IMR-90 (cell line): ENCODE measurements at regions not wholly inside any gene's neighbourhood (a gene's known extent, or its start where the extent isn't known, plus 50 kb on each side); places are given as distances from the start of the nearest gene placed in this dataset.

Experiments used
- ATAC-seq: fragments of 200-7000 bp; cut with Tn5 transposase; 2 replicates; pipeline ENCODE4 v1.9.1; 2020; ENCODE audit warnings: low read depth, mild to moderate bottlenecking, moderate library complexity
- BruUV-seq: library from RNA; stranded (reverse); fragments of 400-500 nt; replicated peaks from 2 replicates; lab custom pipeline; 2021; lab: Mats Ljungman, UMichigan
- CTCF ChIA-PET: fragments of 300-600 bp; formaldehyde crosslinking; extraction: SDS; loops from one replicate; lab custom pipeline; 2021; ENCODE audit warnings: antibody characterized with exemption; lab: Yijun Ruan, JAX
- POLR2A ChIA-PET: fragments of 300-600 bp; sonication (Branson Sonifier 250); formaldehyde crosslinking; loops from one replicate; lab custom pipeline; 2022; ENCODE audit warnings: antibody characterized with exemption; ENCODE audit not compliant: unreplicated experiment; lab: Charles Lee
- DNase-seq: peaks from one replicate; pipeline ENCODE4 v3.0.0; 2013
- H2AFZ ChIP-seq: replicated peaks from 2 replicates; pipeline ENCODE3; 2013; ENCODE audit warnings: low read length, mild to moderate bottlenecking; ENCODE audit not compliant: poor library complexity
- H2AK5ac ChIP-seq: 2 replicates; pipeline ENCODE4 v1.6.1; 2013; ENCODE audit warnings: low read depth, low read length, inconsistent platforms
- H2AK9ac ChIP-seq: replicated peaks from 2 replicates; pipeline ENCODE3; 2013; ENCODE audit warnings: mild to moderate bottlenecking, low read depth, low read length, moderate library complexity; ENCODE audit not compliant: poor library complexity
- H2BK120ac ChIP-seq: 2 replicates; pipeline ENCODE4 v1.6.1; 2013; ENCODE audit warnings: low read depth, low read length, inconsistent platforms
- H2BK15ac ChIP-seq: 3 replicates; pipeline ENCODE4 v1.6.1; 2013; ENCODE audit warnings: low read depth, low read length, inconsistent platforms
- H2BK20ac ChIP-seq: 2 replicates; pipeline ENCODE4 v1.6.1; 2013; ENCODE audit warnings: low read depth, mild to moderate bottlenecking, inconsistent platforms, low read length, moderate library complexity
- H2BK5ac ChIP-seq: 2 replicates; pipeline ENCODE4 v1.6.1; 2013; ENCODE audit warnings: mild to moderate bottlenecking, low read depth, low read length, inconsistent platforms; ENCODE audit not compliant: poor library complexity, severe bottlenecking
- H3K14ac ChIP-seq: replicated peaks from 2 replicates; pipeline ENCODE4 v1.6.1; 2013; ENCODE audit warnings: low read depth, low read length, inconsistent platforms
- H3K18ac ChIP-seq: 2 replicates; pipeline ENCODE4 v1.6.1; 2013; ENCODE audit warnings: low read depth, low read length, control low read depth
- H3K23ac ChIP-seq: 2 replicates; pipeline ENCODE4 v1.6.1; 2013; ENCODE audit warnings: low read depth, low read length, inconsistent platforms
- H3K27ac ChIP-seq: 2 replicates; pipeline ENCODE4 v1.5.1; 2013; ENCODE audit warnings: mild to moderate bottlenecking, control low read depth, low read length; ENCODE audit not compliant: insufficient read depth
- H3K27me3 ChIP-seq: 2 replicates; pipeline ENCODE4 v1.6.1; 2013; ENCODE audit warnings: low read length; ENCODE audit not compliant: control insufficient read depth, insufficient read depth
- H3K36me3 ChIP-seq: 2 replicates; pipeline ENCODE4 v1.6.1; 2013; ENCODE audit warnings: low read length, mixed read lengths; ENCODE audit not compliant: control insufficient read depth, insufficient read depth
- H3K4ac ChIP-seq: 2 replicates; pipeline ENCODE4 v1.6.1; 2013; ENCODE audit warnings: low read depth, low read length, inconsistent platforms
- H3K4me1 ChIP-seq: 2 replicates; pipeline ENCODE4 v1.6.1; 2013; ENCODE audit warnings: low read length, mixed read lengths; ENCODE audit not compliant: control insufficient read depth, insufficient read depth
- H3K4me2 ChIP-seq: 2 replicates; pipeline ENCODE4 v1.6.1; 2013; ENCODE audit warnings: low read depth, mild to moderate bottlenecking, control low read depth, low read length, moderate library complexity
- H3K4me3 ChIP-seq: 2 replicates; pipeline ENCODE4 v1.5.1; 2013; ENCODE audit warnings: low read depth, mild to moderate bottlenecking, control low read depth, low read length, moderate library complexity; ENCODE audit not compliant: insufficient read depth
- H3K56ac ChIP-seq: 2 replicates; pipeline ENCODE4 v1.6.1; 2013; ENCODE audit warnings: low read length, inconsistent platforms; ENCODE audit not compliant: insufficient read depth; ENCODE audit errors: extremely low read depth
- H3K79me1 ChIP-seq, 2 experiments: 2 replicates each; pipeline ENCODE4 v1.6.1; 2013; ENCODE audit warnings: low read length in 2 of 2, inconsistent platforms in 1 of 2, low read depth in 1 of 2
- H3K9ac ChIP-seq: 2 replicates; pipeline ENCODE4 v1.6.1; 2013; ENCODE audit warnings: low read depth, low read length, control low read depth
- H3K9me1 ChIP-seq: 2 replicates; pipeline ENCODE4 v1.6.1; 2013; ENCODE audit warnings: low read length, inconsistent platforms; ENCODE audit not compliant: insufficient read depth
- H3K9me3 ChIP-seq: 2 replicates; pipeline ENCODE4 v1.6.1; 2013; ENCODE audit warnings: low read length; ENCODE audit not compliant: control insufficient read depth, insufficient read depth
- H4K20me1 ChIP-seq: 2 replicates; pipeline ENCODE4 v1.6.1; 2013; ENCODE audit warnings: low read length, inconsistent platforms; ENCODE audit not compliant: insufficient read depth
- H4K5ac ChIP-seq: 2 replicates; pipeline ENCODE4 v1.6.1; 2013; ENCODE audit warnings: mild to moderate bottlenecking, low read depth, low read length, control low read depth
- H4K8ac ChIP-seq, 2 experiments: 2 replicates each; pipeline ENCODE4 v1.6.1; 2013; ENCODE audit warnings: low read depth in 2 of 2, low read length in 2 of 2, control low read depth in 1 of 2, inconsistent platforms in 1 of 2
- H4K91ac ChIP-seq: 2 replicates; pipeline ENCODE4 v1.6.1; 2013; ENCODE audit warnings: low read depth, low read length, inconsistent platforms; ENCODE audit not compliant: insufficient read depth
- BHLHE40 ChIP-seq: fragments of 150-350 bp; IDR thresholded peaks from 2 replicates; pipeline ENCODE4 v1.6.1; 2016; ENCODE audit warnings: mild to moderate bottlenecking, low read depth, low read length
- CEBPB ChIP-seq: IDR thresholded peaks from 2 replicates; pipeline ENCODE4 v1.6.1; 2012; ENCODE audit warnings: low read depth, low read length, improper control_type of control experiment
- CHD1 ChIP-seq: IDR thresholded peaks from 2 replicates; pipeline ENCODE4 v1.6.1; 2012; ENCODE audit warnings: low read depth, low read length, improper control_type of control experiment
- CTCF ChIP-seq: conservative IDR thresholded peaks from 2 replicates; pipeline ENCODE4 v1.5.1; 2012; ENCODE audit warnings: mild to moderate bottlenecking, low read depth, low read length, improper control_type of control experiment
- FOS ChIP-seq: fragments of 150-350 bp; IDR thresholded peaks from 2 replicates; pipeline ENCODE4 v1.6.1; 2016; ENCODE audit warnings: low read depth, low read length
- MAFK ChIP-seq: IDR thresholded peaks from 2 replicates; pipeline ENCODE4 v1.6.1; 2012; ENCODE audit warnings: low read depth, low read length, improper control_type of control experiment
- MAZ ChIP-seq: IDR thresholded peaks from 2 replicates; pipeline ENCODE4 v1.6.1; 2012; ENCODE audit warnings: low read depth, mild to moderate bottlenecking, low read length, improper control_type of control experiment, moderate library complexity, borderline replicate concordance
- MXI1 ChIP-seq: IDR thresholded peaks from 2 replicates; pipeline ENCODE4 v1.6.1; 2012; ENCODE audit warnings: low read depth, mild to moderate bottlenecking, low read length, moderate library complexity, borderline replicate concordance
- NFE2L2 ChIP-seq: fragments of 150-350 bp; IDR thresholded peaks from 2 replicates; pipeline ENCODE4 v1.6.1; 2016; ENCODE audit warnings: low read depth, mild to moderate bottlenecking, low read length
- POLR2A ChIP-seq: IDR thresholded peaks from 2 replicates; pipeline ENCODE4 v1.6.1; 2012; ENCODE audit warnings: mild to moderate bottlenecking, low read depth, low read length
- RAD21 ChIP-seq: IDR thresholded peaks from 2 replicates; pipeline ENCODE4 v1.6.1; 2012; ENCODE audit warnings: low read length, improper control_type of control experiment
- RCOR1 ChIP-seq: IDR thresholded peaks from 2 replicates; pipeline ENCODE4 v1.6.1; 2012; ENCODE audit warnings: mild to moderate bottlenecking, low read length, improper control_type of control experiment; ENCODE audit not compliant: insufficient replicate concordance
- RFX5 ChIP-seq: IDR thresholded peaks from 2 replicates; pipeline ENCODE4 v1.8.0; 2012; ENCODE audit warnings: low read depth, mild to moderate bottlenecking, low read length, moderate library complexity
- SMC3 ChIP-seq: fragments of 150-350 bp; IDR thresholded peaks from 2 replicates; pipeline ENCODE4 v1.6.1; 2016; ENCODE audit warnings: low read depth, mild to moderate bottlenecking, antibody characterized with exemption, low read length, moderate library complexity
- USF2 ChIP-seq: fragments of 150-350 bp; IDR thresholded peaks from 2 replicates; pipeline ENCODE4 v1.6.1; 2017; ENCODE audit warnings: mild to moderate bottlenecking, antibody characterized with exemption, low read length, low read depth
- WGBS, 2 experiments: methylation state at CpG; one replicate each; pipeline versions ENCODE4 v1.1.5 to v1.1.7; 2013; ENCODE audit warnings: missing lambda C conversion rate in 2 of 2; ENCODE audit not compliant: insufficient read length in 1 of 2; ENCODE audit errors: extremely low coverage in 2 of 2; 5-methylcytosine and 5-hydroxymethylcytosine counted together
- dilution Hi-C: fragments of 300-500 bp; cut with HindIII; formaldehyde crosslinking; loops from one replicate; pipeline ENCODE4 v1.14.3; 2018; ENCODE audit warnings: low sequenced_read_pairs; ENCODE audit not compliant: unreplicated experiment
- in situ Hi-C: fragments of 300-500 bp; cut with MboI; formaldehyde crosslinking; loops from 3 replicates; pipeline ENCODE4 v1.14.3; 2019; ENCODE audit warnings: low sequenced_read_pairs, inconsistent platforms, mixed read lengths
- intact Hi-C: fragments of 100-400 bp; cut with micrococcal nuclease; formaldehyde crosslinking; loops from 2 replicates; pipeline ENCODE4 v1.10.0; 2022
- TF ChIP-seq, protein P1 (sequence below): fragments of 150-350 bp; IDR thresholded peaks from 2 replicates; pipeline ENCODE4 v1.6.1; 2016; ENCODE audit warnings: low read depth, mild to moderate bottlenecking, low read length, moderate library complexity, borderline replicate concordance

DNA sequence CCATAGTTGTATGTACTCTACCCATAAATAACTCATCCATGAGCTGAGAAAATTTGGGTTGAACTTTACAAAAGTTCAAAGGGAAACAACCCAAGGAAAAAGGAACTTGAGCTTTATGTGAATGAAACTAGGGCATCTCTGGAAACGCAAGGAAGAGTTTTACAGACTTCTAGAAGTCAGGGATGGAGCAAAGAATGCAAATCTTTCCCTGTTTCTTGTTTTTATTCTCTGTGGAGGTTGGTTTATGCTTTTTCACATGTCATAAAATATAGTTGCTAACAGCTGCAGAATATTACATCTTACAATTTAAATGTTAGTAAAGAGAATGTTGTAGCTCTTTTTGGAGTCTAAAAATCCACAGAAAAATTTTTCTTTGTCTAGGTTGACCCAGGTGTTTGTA is 754.1 kb downstream of the PCDH7 start:
- Histone ChIP-seq H2BK120ac (no peak overlapping the region), H3K4me1 (no peaks in the 10 kb centered on the region), H3K4me2 (no peak overlapping the region), H3K9me1 (no peaks in the 10 kb centered on the region), H3K4ac (no peak overlapping the region), H2AFZ (no peak overlapping the region), H4K20me1 (no peaks in the 10 kb centered on the region), H3K18ac (no peak overlapping the region), H3K27ac (no peak overlapping the region), H3K27me3 (no peaks in the 10 kb centered on the region), H3K23ac (no peak overlapping the region), H3K79me1 (no peaks in the 10 kb centered on the region), H3K14ac (no peak overlapping the region), H2BK20ac (no peak overlapping the region), H3K9me3 (no peaks in the 10 kb centered on the region), H4K91ac (no peak overlapping the region), H2AK9ac (no peak overlapping the region), H3K9ac (no peak overlapping the region), H3K56ac (no peak overlapping the region), H2BK5ac (no peak overlapping the region), H4K8ac (no peak overlapping the region), H3K36me3 (no peaks in the 10 kb centered on the region), H4K5ac (no peak overlapping the region), H2AK5ac (no peak overlapping the region), H3K4me3 (no peak overlapping the region), H2BK15ac (no peak overlapping the region)
- dilution Hi-C loops: no loop called here
- DNase-seq (no peak), ATAC-seq (no peak)
- ChIA-PET POLR2A (no interaction called here), CTCF (no interaction called here)
- intact Hi-C loops: no loop called here
- in situ Hi-C loops: no loop called here
- BruUV-seq: no TSS peak
- TF ChIP-seq CHD1 (no peak), NFE2L2 (no peak), SMC3 (no peak), CEBPB (no peak), USF2 (no peak), MAFK (no peak), RCOR1 (no peak), MAZ (no peak), POLR2A (no peak), CTCF (no peak), MXI1 (no peak), FOS (no peak), RAD21 (no peak), RFX5 (no peak), BHLHE40 (no peak)
- TF ChIP-seq, protein P1, sequence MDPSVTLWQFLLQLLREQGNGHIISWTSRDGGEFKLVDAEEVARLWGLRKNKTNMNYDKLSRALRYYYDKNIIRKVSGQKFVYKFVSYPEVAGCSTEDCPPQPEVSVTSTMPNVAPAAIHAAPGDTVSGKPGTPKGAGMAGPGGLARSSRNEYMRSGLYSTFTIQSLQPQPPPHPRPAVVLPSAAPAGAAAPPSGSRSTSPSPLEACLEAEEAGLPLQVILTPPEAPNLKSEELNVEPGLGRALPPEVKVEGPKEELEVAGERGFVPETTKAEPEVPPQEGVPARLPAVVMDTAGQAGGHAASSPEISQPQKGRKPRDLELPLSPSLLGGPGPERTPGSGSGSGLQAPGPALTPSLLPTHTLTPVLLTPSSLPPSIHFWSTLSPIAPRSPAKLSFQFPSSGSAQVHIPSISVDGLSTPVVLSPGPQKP: no peak
- WGBS, 2 experiments: no CpG with 5 or more reads among the region's 1 CpG
